HTR-8/SVneo (cell line): ENCODE measurements at regions not wholly inside any gene's neighbourhood (a gene's known extent, or its start where the extent isn't known, plus 50 kb on each side); places are given as distances from the start of the nearest gene placed in this dataset.
"Not testable (repeated sequence)": the region's sequence is repeated elsewhere in the genome, so short reads cannot be mapped to it uniquely, and the experiment has no call there.

Source experiments
- DNase-seq: peaks from one replicate; pipeline ENCODE4 v3.0.0; 2011; ENCODE audit warnings: low spot score, mixed read lengths; ENCODE audit not compliant: insufficient read length
- FAIRE-seq: peaks from 2 replicates; lab custom pipeline; 2011; peaks lifted over from hg19 to GRCh38; lab: Jason Lieb, UNC

DNA sequence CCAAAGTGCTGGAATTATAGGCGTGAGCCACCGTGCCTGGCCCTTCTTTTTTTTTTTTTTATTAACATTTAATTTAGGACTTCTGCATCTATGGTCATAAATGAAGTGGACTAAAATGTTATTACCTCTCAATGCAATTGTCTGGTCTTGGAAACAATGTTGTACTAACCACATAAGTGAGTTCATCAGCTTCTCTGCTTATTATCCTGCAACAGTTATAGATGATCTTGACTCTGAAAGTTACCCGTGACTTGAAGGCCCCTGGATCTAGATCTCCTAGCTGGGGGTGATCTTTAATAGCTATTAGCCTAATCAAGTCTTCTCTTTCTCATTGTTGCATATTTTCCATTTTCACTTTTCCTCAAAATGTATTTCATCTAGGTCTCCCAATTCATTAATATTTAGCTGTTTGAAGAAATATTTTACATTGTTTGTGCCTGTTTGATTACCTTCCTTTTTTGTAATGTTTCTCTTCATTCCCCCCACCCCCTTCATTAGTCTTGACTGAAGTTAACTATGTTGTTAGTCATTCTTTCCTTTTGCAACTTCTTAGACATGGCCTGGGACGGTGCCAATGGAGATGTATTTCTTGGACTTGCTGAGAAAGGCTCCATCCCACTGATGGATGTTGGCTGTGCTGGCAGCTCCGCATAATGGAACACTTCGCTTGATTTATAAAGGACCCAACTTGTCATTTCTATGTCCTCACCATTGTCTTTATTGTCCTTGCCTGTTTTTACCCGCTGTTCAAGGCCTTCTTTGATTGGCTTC, 141.6 kb upstream of the RIOK3 start:
- no peak for FAIRE-seq

GRCh38 chr18:23313379-23313778, 139.7 kb upstream of the RIOK3 start:
- DNase-seq (no peak), FAIRE-seq (no peak)

More for the DNA sequence above, 141.6 kb upstream of the RIOK3 start:
- no peak for DNase-seq

GRCh38 chr18:23314672-23315071, 138.4 kb upstream of the RIOK3 start:
- FAIRE-seq: no peak
- DNase-seq: no peak

DNA sequence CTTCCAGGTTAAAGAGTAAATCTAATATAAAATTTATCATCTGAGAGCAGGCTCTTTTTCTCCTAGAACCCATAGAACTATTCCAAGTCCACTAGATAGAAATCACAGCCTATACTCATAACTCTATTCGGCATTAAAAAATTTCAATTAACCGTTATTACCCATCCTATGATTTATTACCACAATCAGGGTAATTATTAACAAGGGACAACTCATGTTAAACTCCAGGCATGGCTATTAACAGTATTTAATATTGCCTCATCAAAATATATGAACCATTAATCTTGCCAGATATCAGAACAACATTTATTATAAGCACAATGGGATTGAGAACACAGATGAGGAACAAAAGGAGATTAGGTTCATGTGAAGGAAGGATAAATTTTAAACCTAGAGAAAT, 136.8 kb upstream of the RIOK3 start:
- DNase-seq (no peak), FAIRE-seq (no peak)

- DNase-seq (no peak), FAIRE-seq (no peak)
Measured at GRCh38 chr18:23316988-23317387, 136.1 kb upstream of the RIOK3 start.

DNA sequence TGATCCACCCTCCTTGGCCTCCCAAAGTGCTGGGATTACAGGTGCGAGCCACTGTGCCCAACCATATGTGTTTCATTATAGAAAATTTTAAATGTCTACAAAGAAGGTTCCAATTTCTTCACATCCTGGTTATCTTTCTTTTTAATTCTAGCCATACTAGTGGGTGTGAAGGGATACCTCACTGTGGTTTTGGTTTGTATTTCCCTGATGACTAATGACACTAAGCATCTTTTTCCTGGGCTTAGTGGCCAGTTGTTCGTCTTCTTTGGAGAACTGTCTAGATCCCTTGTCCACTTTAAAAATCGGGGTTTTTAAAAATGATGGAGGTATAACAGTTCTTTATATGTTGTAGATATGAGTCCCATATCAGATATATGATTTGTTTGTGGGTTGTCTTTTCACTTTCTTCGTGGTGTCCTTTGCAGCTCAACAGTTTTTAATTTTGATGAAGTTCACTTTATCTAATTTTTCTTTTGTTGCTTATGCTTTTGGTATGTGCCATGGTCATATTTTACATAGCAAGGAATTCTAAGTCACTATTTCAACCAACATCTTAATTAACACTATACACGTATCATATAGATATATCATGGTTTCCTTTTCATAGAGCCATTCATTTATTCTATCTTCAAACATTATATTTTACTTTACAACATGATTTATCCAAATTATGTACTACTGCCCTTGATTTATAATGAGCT, 135.0 kb upstream of the RIOK3 start:
- DNase-seq: no peak
- no peak for FAIRE-seq

- no peak for DNase-seq
- FAIRE-seq: no peak
Measured at GRCh38 chr18:23320709-23321236, 132.3 kb upstream of the RIOK3 start.

DNA sequence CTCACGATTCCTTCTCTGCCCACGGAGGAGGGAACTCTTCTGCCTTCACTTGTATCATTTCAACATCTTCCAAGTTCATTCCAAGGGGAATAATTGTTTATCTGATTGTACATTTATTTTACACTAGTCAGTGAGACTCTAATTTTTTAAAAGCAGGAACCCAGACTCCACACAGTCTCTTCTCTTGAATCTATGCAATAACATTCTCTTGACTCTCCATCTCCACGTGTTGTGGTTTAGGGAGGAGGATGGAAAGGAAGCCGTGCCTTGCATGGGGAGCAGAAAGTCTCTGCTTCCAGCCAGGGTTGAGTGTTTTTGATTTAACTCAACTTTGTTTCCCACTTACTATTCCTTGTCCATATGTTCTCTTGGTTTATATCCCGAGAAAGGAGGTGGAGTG, 131.1 kb upstream of the RIOK3 start:
- DNase-seq (no peak), FAIRE-seq (no peak)

DNA sequence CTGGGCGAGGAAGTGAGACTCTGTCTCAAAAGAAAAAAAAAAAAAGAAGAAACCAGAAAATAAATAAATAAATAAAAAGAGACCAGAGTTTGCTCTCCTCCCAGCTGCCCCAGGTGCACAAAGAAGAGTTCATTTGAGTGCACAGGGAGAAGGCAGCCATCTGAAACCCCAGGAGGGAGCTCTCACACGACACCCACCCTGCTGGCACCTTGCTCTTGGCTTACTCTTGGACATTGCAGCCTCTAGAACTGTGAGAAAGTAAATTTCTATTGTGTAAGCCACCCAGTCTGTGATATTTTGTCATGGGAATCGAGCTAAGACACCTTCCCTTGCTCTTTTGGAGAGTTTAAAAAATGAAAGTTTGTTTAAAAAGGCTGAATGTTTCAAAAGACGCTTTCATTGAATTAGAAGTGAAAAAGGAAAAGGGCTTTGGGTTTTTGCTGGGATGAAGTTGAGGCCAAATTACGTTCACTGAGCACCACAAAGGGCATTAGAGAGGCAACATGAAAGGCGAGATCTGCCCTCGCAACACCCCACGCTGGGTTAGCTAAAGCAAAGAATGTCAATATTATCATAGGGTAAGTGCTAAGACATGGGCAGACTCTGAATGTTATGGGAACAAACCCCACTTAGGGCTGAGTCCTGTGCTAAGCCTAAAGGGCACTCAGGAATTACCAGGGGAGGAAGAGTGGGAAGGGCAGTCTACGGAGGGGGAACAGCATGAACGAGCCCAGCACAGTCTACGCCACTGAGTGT, 128.9 kb upstream of the RIOK3 start:
- no peak for DNase-seq
- FAIRE-seq: no peak

DNA sequence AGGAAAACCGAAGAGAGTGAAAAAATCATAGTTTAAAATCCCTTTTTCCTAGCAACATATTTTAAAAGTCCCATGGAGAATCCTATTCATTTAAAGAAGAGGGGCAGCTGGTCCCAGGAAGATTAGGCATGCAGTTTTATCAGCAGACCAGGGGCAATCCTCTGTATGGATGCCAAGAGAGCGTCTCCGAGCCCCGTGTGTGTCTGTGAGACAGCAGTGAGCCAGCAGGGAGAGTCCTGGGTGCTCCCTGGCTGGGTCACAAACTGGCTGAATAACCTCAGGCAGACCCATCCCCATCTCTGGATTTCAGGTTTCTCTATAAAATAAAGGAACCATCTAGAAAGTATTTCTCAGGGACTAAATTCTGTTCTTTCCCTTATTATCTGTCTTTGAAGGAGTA, 128.2 kb upstream of the RIOK3 start:
- DNase-seq: no peak
- no peak for FAIRE-seq

DNA sequence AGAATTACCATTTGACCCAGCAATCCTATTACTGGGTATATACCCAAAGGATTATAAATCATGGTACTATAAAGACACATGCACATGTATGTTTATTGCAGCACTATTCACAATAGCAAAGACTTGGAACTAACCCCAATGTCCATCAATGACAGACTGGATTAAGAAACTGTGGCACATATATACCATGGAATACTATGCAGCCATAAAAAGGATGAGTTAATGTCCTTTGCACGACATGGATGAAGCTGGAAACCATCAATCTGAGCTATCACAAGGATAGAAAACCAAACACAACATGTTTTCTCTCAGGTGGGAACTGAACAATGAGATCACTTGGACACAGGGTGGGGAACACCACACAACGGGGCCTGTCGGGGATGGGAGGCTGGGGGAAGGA, 123.4 kb upstream of the RIOK3 start:
- not testable (repeated sequence) for DNase-seq, FAIRE-seq

- FAIRE-seq: no peak
- no peak for DNase-seq
Measured at GRCh38 chr18:23330423-23330822, 122.7 kb upstream of the RIOK3 start.

GRCh38 chr18:23331091-23331920, 121.8 kb upstream of the RIOK3 start:
- DNase-seq (no peak), FAIRE-seq (no peak)

DNA sequence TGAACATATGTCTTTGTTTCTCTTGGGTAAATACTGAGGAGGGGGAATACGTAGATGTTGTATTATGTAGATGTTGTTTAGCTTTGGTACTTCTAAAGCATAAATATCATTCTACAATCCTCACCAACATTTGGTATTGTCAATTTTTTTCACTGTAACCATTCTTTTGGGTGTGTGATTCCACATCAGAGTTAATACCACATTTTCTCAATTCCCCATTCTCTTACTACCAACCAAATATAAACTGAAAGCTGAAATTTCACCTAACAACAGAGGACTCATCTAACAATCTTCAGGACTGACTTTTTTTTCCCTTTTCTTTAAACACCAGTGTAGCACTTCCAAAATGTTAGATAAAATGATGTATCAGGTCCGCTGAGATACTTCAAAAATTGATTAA, 120.7 kb upstream of the RIOK3 start:
- FAIRE-seq: no peak
- DNase-seq: no peak

DNA sequence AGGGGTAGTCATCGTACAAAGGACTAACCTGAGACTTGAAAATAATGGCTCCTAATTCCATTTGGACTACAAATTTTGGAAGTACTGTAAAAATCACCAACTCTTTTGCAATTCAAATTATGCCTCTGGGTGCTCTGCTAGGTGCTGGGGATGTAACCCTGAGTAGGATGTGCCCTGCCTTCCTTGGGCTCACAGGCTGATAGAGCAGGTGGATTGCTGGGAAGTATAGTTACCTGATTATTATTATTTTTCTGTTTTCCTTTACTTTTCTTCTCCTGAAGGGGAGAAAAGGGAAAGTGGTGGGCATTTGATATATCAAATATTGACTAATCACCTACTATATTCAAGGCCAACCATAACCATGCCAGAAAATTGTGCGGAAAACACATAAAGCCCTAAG, 119.3 kb upstream of the RIOK3 start:
- FAIRE-seq (no peak), DNase-seq (no peak)

- no peak for DNase-seq
- no peak for FAIRE-seq
Measured at GRCh38 chr18:23334569-23334968, 118.5 kb upstream of the RIOK3 start.

GRCh38 chr18:23336101-23336500, 117.0 kb upstream of the RIOK3 start:
- no peak for FAIRE-seq

DNA sequence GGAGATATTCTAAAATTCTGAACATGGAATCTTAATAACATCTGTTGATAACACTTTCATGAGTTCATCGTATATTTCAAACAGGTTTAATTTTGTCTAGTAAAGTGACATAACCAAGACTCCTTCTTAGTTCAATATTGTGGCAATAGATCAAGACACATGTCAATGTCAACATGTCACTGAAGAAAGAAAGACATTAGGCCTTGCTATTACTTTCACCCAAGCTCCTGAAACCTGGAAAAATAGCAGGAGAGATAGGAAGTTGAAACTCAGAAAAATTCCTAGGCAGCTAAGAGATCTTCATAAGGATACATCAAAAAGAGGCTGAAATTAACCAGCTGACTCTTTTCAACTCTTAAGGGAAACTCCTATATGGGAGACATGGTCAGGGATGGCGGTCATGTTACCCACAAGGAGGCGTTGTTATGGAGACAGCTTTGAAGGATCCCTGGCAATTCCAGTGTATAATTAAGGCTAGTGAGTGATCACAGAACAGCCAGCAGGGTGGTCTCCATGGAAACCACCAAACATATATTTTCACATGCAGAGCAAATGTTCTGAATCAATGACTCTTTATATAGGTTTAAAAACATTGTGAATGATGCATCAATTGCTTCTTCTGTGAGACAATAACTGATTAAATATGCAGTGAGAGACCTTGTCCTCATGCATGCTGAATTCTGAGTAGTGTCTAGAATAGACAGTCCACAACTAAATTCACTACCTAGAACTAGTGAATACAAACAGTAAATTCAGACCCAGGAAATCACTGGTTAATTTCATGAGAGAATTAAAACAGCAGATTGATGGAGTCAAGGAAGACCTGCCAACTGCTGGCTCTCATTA, 115.3 kb upstream of the RIOK3 start:
- FAIRE-seq: no peak

More at GRCh38 chr18:23336101-23336500, 117.0 kb upstream of the RIOK3 start:
- DNase-seq: no peak

GRCh38 chr18:23340661-23341060, 112.4 kb upstream of the RIOK3 start:
- FAIRE-seq: no peak
- DNase-seq: no peak

More for the DNA sequence above, 115.3 kb upstream of the RIOK3 start:
- no peak for DNase-seq
